Sigmoid colon (tissue), 6 donors: ENCODE measurements at regions not wholly inside any gene's neighbourhood (a gene's known extent, or its start where the extent isn't known, plus 50 kb on each side); places are given as distances from the start of the nearest gene placed in this dataset.

ENCODE experiments used
- DNase-seq: peaks from one replicate; pipeline ENCODE4 v3.0.0-alpha.2; 2019
- H3K27ac ChIP-seq, 4 donors: fragments of 200-600 bp; sonication (generic); one replicate each; pipeline ENCODE4 v1.5.1; 2016 to 2019; ENCODE audit warnings: mild to moderate bottlenecking in 1 of 4
- H3K27me3 ChIP-seq, 3 donors: fragments of 200-600 bp; sonication (generic); one replicate each; pipeline ENCODE4 v1.5.1; 2019; ENCODE audit warnings: mild to moderate bottlenecking in 1 of 3
- H3K36me3 ChIP-seq, 4 donors: fragments of 200-600 bp; sonication (generic); one replicate each; pipeline ENCODE4 v1.5.1; 2016 to 2019
- H3K4me1 ChIP-seq, 4 donors: fragments of 200-600 bp; sonication (generic); one replicate each; pipeline ENCODE4 v1.5.1; 2017 to 2019
- H3K4me3 ChIP-seq, 4 donors: fragments of 200-600 bp; sonication (generic); one replicate each; pipeline ENCODE4 v1.5.1; 2017 to 2019; ENCODE audit warnings: mild to moderate bottlenecking in 2 of 4, moderate library complexity in 1 of 4
- H3K9me3 ChIP-seq, 4 donors: fragments of 200-600 bp in 3 of 4; sonication (generic) in 3 of 4; one replicate each; pipeline versions ENCODE4 v1.5.1 to v1.6.1; 2013 to 2019
- EP300 ChIP-seq, 4 donors: sonication (generic); formaldehyde crosslinking; IDR thresholded peaks; one replicate each; pipeline ENCODE4 v1.6.1; 2017; ENCODE audit warnings: antibody characterized with exemption in 4 of 4
- POLR2A ChIP-seq, 2 donors: fragments of 450-650 bp; IDR thresholded peaks; one replicate each; pipeline ENCODE4 v1.6.1; 2016; ENCODE audit warnings: antibody characterized with exemption in 2 of 2, mild to moderate bottlenecking in 2 of 2, moderate library complexity in 2 of 2
- POLR2AphosphoS5 ChIP-seq, 4 donors: sonication (generic); formaldehyde crosslinking; IDR thresholded peaks; one replicate each; pipeline ENCODE4 v1.6.1; 2017; ENCODE audit warnings: antibody characterized with exemption in 4 of 4
- WGBS, 2 donors: extraction: QIAGEN DNeasy Blood & Tissue Kit; methylation state at CpG; one replicate each; pipeline ENCODE4 v1.1.7; 2013; 5-methylcytosine and 5-hydroxymethylcytosine counted together
- intact Hi-C: fragments of 100-400 bp; cut with DNase I; formaldehyde crosslinking; loops from one replicate; pipeline ENCODE4 v1.15.1; 2023
- TF ChIP-seq, protein P1 (sequence below), 4 experiments: fragments of 450-650 bp in 3 of 4; fragments of 200-600 bp in 1 of 4; IDR thresholded peaks; one replicate each; pipeline ENCODE4 v1.5.1; 2016 to 2019; ENCODE audit warnings: antibody characterized with exemption in 4 of 4, mild to moderate bottlenecking in 3 of 4, moderate library complexity in 2 of 4
- donor health status: healthy with polysubstance abuse.
- donor health status: healthy.

DNA sequence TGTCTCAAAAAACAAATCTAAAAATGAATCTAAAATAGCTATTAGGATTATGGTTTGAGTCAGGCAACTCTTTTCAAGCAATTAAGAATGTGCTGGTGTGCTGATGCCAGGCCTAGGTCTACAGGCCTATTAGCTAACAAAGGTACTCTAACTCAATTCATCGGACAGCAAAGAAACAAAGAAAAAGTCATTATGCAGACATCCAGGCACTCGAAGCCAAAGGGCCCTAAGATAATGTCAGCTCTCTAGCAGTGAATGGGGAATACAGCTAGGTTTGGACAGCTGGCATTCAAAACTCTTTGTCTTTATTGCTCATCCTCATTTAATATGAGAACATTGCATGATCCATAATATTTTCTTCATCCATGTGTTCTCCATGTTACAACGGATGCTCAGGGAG is 108.5 kb downstream of the TMEM114 start:
- Histone ChIP-seq H3K4me3 (no peak overlapping the region), H3K9me3 (no peaks in the 10 kb centered on the region), H3K27ac (no peak overlapping the region), H3K36me3 (no peaks in the 10 kb centered on the region), H3K4me1 (no peaks in the 10 kb centered on the region), H3K27me3 (no peaks in the 10 kb centered on the region)
- 81 to 88% methylated on average over 3 of the region's 3 CpGs for WGBS, 2 donors
- TF ChIP-seq POLR2A (IDR thresholded peaks at IDR 0.05) (no peak), EP300 (IDR thresholded peaks at IDR 0.05) (no peak), POLR2AphosphoS5 (IDR thresholded peaks at IDR 0.05) (no peak)
- TF ChIP-seq, protein P1, sequence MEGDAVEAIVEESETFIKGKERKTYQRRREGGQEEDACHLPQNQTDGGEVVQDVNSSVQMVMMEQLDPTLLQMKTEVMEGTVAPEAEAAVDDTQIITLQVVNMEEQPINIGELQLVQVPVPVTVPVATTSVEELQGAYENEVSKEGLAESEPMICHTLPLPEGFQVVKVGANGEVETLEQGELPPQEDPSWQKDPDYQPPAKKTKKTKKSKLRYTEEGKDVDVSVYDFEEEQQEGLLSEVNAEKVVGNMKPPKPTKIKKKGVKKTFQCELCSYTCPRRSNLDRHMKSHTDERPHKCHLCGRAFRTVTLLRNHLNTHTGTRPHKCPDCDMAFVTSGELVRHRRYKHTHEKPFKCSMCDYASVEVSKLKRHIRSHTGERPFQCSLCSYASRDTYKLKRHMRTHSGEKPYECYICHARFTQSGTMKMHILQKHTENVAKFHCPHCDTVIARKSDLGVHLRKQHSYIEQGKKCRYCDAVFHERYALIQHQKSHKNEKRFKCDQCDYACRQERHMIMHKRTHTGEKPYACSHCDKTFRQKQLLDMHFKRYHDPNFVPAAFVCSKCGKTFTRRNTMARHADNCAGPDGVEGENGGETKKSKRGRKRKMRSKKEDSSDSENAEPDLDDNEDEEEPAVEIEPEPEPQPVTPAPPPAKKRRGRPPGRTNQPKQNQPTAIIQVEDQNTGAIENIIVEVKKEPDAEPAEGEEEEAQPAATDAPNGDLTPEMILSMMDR (IDR thresholded peaks at IDR 0.05) = no peak
- DNase-seq = no peak
- intact Hi-C loops = no loop called here

DNA sequence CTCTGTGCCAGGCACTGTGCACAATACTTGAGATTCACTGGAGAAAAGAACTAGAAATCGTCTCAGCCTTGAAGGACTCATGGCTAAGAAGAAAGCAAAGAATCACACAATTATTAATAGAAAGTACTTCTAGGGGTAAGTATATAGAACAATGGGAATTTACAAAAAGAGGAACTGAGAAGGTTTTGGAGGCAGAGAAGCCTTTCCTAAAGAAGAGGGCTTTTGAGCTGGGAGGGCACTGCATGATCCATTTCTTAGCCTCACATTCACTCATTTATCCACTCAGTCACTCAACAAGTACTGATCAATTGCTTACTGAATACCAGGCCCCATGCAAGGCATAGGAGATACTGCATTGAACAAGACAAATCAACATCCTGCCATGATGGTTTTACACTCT is 113.5 kb downstream of the TMEM114 start:
- TF ChIP-seq, protein P1 (IDR thresholded peaks at IDR 0.05) = no peak
- TF ChIP-seq POLR2AphosphoS5 (IDR thresholded peaks at IDR 0.05) (no peak), EP300 (IDR thresholded peaks at IDR 0.05) (no peak), POLR2A (IDR thresholded peaks at IDR 0.05) (no peak)
- no peak overlapping the region for H3K4me3 ChIP-seq
- WGBS, 2 donors = 87 to 92% methylated on average over 1 of the region's 1 CpG

DNA sequence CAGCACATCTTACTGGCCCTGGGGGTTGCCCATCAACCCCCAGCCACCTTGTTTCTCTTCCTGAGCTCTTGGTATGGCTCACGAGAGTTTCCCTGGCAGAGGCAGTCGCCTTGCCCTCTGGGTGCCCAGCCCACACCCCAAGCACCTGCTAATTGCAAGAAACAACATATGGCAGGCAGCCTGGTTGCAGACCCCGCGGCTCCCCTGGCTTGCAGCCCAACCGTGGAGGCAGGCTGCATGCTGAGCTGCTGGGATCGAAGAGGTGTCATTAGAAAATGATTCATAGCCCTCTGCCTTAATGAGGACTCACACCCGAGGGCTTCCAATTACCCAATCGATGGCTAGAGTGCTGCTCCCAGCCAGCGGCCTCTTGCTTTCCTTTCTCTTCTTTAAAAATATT is 115.7 kb downstream of the TMEM114 start:
- TF ChIP-seq EP300 (IDR thresholded peaks at IDR 0.05) (no peak), POLR2A (IDR thresholded peaks at IDR 0.05) (no peak), POLR2AphosphoS5 (IDR thresholded peaks at IDR 0.05) (no peak)
- TF ChIP-seq, protein P1 (IDR thresholded peaks at IDR 0.05) = no peak
- no peak for DNase-seq
- Histone ChIP-seq H3K27me3 (no peaks in the 10 kb centered on the region), H3K9me3 (no peaks in the 10 kb centered on the region), H3K36me3 (no peaks in the 10 kb centered on the region), H3K4me1 (no peaks in the 10 kb centered on the region), H3K27ac (no peak overlapping the region), H3K4me3 (no peak overlapping the region)
- WGBS, 2 donors = 41 to 52% methylated on average over 9 of the region's 9 CpGs
- intact Hi-C loops = no loop called here

More for the DNA sequence above, 113.5 kb downstream of the TMEM114 start:
- Histone ChIP-seq H3K4me1 (no peaks in the 10 kb centered on the region), H3K9me3 (no peaks in the 10 kb centered on the region), H3K27ac (no peak overlapping the region), H3K27me3 (no peaks in the 10 kb centered on the region), H3K36me3 (no peaks in the 10 kb centered on the region)
- DNase-seq = no peak
- intact Hi-C loops = no loop called here

DNA sequence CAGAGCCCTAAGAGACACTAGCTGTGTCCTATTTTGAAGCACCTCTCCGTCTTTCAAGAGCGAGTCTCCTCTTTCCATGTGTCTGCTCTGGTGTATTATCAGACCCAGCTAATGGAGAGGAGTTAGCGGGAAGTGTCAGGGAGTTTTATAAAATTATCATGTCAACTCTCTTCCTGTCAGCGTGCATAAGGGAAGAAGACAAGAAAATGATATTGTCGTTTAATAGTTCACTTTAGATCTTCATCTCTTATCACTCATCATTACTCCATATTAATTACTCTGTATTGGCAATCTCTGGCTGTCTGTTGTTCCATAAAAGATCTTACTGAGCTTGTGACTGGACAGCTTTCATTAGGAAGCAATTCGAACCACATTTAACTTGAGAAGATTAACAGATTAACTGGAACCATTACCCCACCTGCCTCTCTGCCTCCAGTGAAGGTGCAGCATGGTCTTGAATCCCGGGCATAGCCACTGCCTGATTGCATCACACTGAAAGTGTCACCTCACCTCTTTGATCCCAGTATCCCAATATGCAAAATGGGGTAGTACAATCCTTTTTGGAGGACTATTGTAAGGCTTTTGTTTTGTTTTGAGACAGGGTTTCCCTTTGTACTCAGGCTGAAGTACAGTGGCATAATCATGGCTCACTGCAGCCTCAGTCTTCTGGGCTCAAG is 121.1 kb downstream of the TMEM114 start:
- no peaks in the 10 kb centered on the region for H3K9me3 ChIP-seq
- no peak overlapping the region for H3K27ac ChIP-seq
- H3K4me1 ChIP-seq = no peaks in the 10 kb centered on the region
- no peak for DNase-seq
- WGBS, 2 donors = 88 to 90% methylated on average over 7 of the region's 7 CpGs
- H3K36me3 ChIP-seq = no peaks in the 10 kb centered on the region
- intact Hi-C loops = no loop called here
- TF ChIP-seq, protein P1 (IDR thresholded peaks at IDR 0.05) = no peak
- no peak for TF ChIP-seq POLR2AphosphoS5 (IDR thresholded peaks at IDR 0.05)
- no peak for TF ChIP-seq POLR2A (IDR thresholded peaks at IDR 0.05)
- no peak for TF ChIP-seq EP300 (IDR thresholded peaks at IDR 0.05)
- no peak overlapping the region for H3K4me3 ChIP-seq
- no peaks in the 10 kb centered on the region for H3K27me3 ChIP-seq

DNA sequence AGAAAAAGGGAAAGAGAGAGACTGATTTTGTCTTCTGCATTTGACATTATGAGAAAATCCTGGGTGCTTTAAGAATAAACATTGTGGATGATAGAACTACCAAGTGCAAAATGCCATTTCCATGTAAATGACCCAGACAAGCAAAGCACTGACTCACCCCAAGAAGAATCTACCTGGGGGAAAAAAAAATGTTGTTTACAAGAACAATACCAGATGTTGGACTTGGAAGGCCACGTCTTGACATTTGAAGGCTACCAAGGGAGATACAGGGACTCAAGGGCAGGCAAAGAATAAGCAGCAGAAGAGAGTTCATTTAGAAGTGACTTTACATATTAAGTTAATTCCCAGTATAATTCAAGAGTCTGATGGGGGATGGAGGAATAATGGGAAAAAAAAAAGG is 125.3 kb downstream of the TMEM114 start:
- no peaks in the 10 kb centered on the region for H3K4me1 ChIP-seq
- no peaks in the 10 kb centered on the region for H3K27me3 ChIP-seq
- 78 to 89% methylated on average over 1 of the region's 1 CpG for WGBS, 2 donors
- H3K36me3 ChIP-seq = no peaks in the 10 kb centered on the region
- H3K9me3 ChIP-seq = no peaks in the 10 kb centered on the region
- no peak overlapping the region for H3K4me3 ChIP-seq
- TF ChIP-seq EP300 (IDR thresholded peaks at IDR 0.05) (no peak), POLR2A (IDR thresholded peaks at IDR 0.05) (no peak), POLR2AphosphoS5 (IDR thresholded peaks at IDR 0.05) (no peak)
- TF ChIP-seq, protein P1 (IDR thresholded peaks at IDR 0.05) = no peak
- H3K27ac ChIP-seq = no peak overlapping the region
- intact Hi-C loops = no loop called here
- no peak for DNase-seq
